Lung microvascular endothelial cell (primary cell): ENCODE measurements at regions not wholly inside any gene's neighbourhood (a gene's known extent, or its start where the extent isn't known, plus 50 kb on each side); places are given as distances from the start of the nearest gene placed in this dataset.

Experiments
- DNase-seq, 2 donors: peaks; one replicate each; pipeline versions ENCODE4 v3.0.0 to v3.0.0-alpha.2; 2010; ENCODE audit warnings: low read depth in 2 of 2

GRCh38 chr16:52052818-52053217, 494.1 kb downstream of the TOX3 start:
- DNase-seq = no peak

GRCh38 chr16:52051414-52052172, 495.4 kb downstream of the TOX3 start:
- DNase-seq = no peak

- no peak for DNase-seq
Measured at GRCh38 chr16:52050418-52050817, 496.5 kb downstream of the TOX3 start.

GRCh38 chr16:52035436-52035835, 511.5 kb downstream of the TOX3 start:
- DNase-seq = no peak

- no peak for DNase-seq
Measured at GRCh38 chr16:52034830-52035229, 512.1 kb downstream of the TOX3 start.

GRCh38 chr16:52033992-52034391, 513.0 kb downstream of the TOX3 start:
- no peak for DNase-seq

- DNase-seq = no peak
Measured at GRCh38 chr16:52022980-52023379, 524.0 kb downstream of the TOX3 start.

GRCh38 chr16:52022177-52022576, 524.8 kb downstream of the TOX3 start:
- DNase-seq = no peak

GRCh38 chr16:52016387-52016786, 530.6 kb downstream of the TOX3 start:
- DNase-seq = no peak

- DNase-seq = no peak
Measured at GRCh38 chr16:52005551-52005950, 541.4 kb downstream of the TOX3 start.

- DNase-seq = no peak
Measured at GRCh38 chr16:52004343-52004742, 542.6 kb downstream of the TOX3 start.

GRCh38 chr16:52002026-52002425, 544.9 kb downstream of the TOX3 start:
- no peak for DNase-seq

- no peak for DNase-seq
Measured at GRCh38 chr16:51996516-51996915, 550.4 kb downstream of the TOX3 start.

- DNase-seq = peak in 1 of 2 donors; percentile 36
Measured at GRCh38 chr16:51994597-51994996, 552.3 kb downstream of the TOX3 start.

- no peak for DNase-seq
Measured at GRCh38 chr16:51989637-51990230, 557.2 kb downstream of the TOX3 start.

GRCh38 chr16:51988977-51989376, 558.0 kb downstream of the TOX3 start:
- no peak for DNase-seq

GRCh38 chr16:51987519-51987918, 559.4 kb downstream of the TOX3 start:
- DNase-seq = no peak

- no peak for DNase-seq
Measured at GRCh38 chr16:51986717-51987116, 560.2 kb downstream of the TOX3 start.

- DNase-seq = no peak
Measured at GRCh38 chr16:51986301-51986700, 560.6 kb downstream of the TOX3 start.

- DNase-seq = no peak
Measured at GRCh38 chr16:51985126-51985525, 561.8 kb downstream of the TOX3 start.

GRCh38 chr16:51984395-51984794, 562.5 kb downstream of the TOX3 start:
- no peak for DNase-seq

- DNase-seq = peak; percentile 72 to 84
Measured at GRCh38 chr16:51982715-51983680, 563.9 kb downstream of the TOX3 start.
